H9 (cell line): ENCODE measurements at regions not wholly inside any gene's neighbourhood (a gene's known extent, or its start where the extent isn't known, plus 50 kb on each side); places are given as distances from the start of the nearest gene placed in this dataset.

Source experiments
- DNase-seq: peaks from one replicate; pipeline ENCODE4 v3.0.0-alpha.2; 2017
- H2AFZ ChIP-seq: one replicate; pipeline ENCODE4 v1.6.1; 2013; ENCODE audit warnings: mild to moderate bottlenecking, low read length, control low read depth, moderate library complexity
- H2AK5ac ChIP-seq: 2 replicates; pipeline ENCODE4 v1.6.1; 2013; ENCODE audit warnings: low read length, control low read depth, mixed read lengths; ENCODE audit not compliant: insufficient read length
- H2BK120ac ChIP-seq: one replicate; pipeline ENCODE4 v1.6.1; 2013; ENCODE audit warnings: low read depth, mild to moderate bottlenecking, low read length, control low read depth, inconsistent platforms; ENCODE audit not compliant: poor library complexity, severe bottlenecking
- H2BK12ac ChIP-seq: 2 replicates; pipeline ENCODE4 v1.6.1; 2013; ENCODE audit warnings: low read length, control low read depth, mixed read lengths, low read depth; ENCODE audit not compliant: insufficient read length
- H2BK15ac ChIP-seq: 2 replicates; pipeline ENCODE4 v1.6.1; 2013; ENCODE audit warnings: low read depth, low read length, control low read depth
- H2BK20ac ChIP-seq: one replicate; pipeline ENCODE4 v1.6.1; 2013; ENCODE audit warnings: low read depth, mild to moderate bottlenecking, low read length, control low read depth, inconsistent platforms; ENCODE audit not compliant: poor library complexity, severe bottlenecking
- H2BK5ac ChIP-seq: 2 replicates; pipeline ENCODE4 v1.6.1; 2013; ENCODE audit warnings: low read length, control low read depth, mixed read lengths; ENCODE audit not compliant: insufficient read length
- H3K14ac ChIP-seq: 2 replicates; pipeline ENCODE4 v1.6.1; 2013; ENCODE audit warnings: low read length, control low read depth; ENCODE audit not compliant: insufficient read depth
- H3K18ac ChIP-seq: 2 replicates; pipeline ENCODE4 v1.6.1; 2013; ENCODE audit warnings: low read depth, mild to moderate bottlenecking, mixed read lengths, low read length, control low read depth; ENCODE audit not compliant: insufficient read length
- H3K23ac ChIP-seq: 2 replicates; pipeline ENCODE4 v1.6.1; 2013; ENCODE audit warnings: low read length, control low read depth, mixed read lengths, low read depth; ENCODE audit not compliant: insufficient read length
- H3K23me2 ChIP-seq: 2 replicates; pipeline ENCODE4 v1.6.1; 2013; ENCODE audit warnings: low read depth, mild to moderate bottlenecking, mixed read lengths, low read length, control low read depth; ENCODE audit not compliant: insufficient read length, poor library complexity, severe bottlenecking
- H3K27ac ChIP-seq: 2 replicates; pipeline ENCODE4 v1.5.1; 2013; ENCODE audit warnings: low read length, control low read depth, mixed read lengths, low read depth; ENCODE audit not compliant: insufficient read length
- H3K27me3 ChIP-seq: 2 replicates; pipeline ENCODE4 v1.6.1; 2013; ENCODE audit warnings: low read length, control low read depth, inconsistent platforms; ENCODE audit not compliant: insufficient read depth
- H3K4ac ChIP-seq: 2 replicates; pipeline ENCODE4 v1.6.1; 2013; ENCODE audit warnings: low read depth, mild to moderate bottlenecking, control low read depth, inconsistent platforms, low read length, moderate library complexity
- H3K4me1 ChIP-seq: 2 replicates; pipeline ENCODE4 v1.6.1; 2013; ENCODE audit warnings: low read length, control low read depth, inconsistent platforms; ENCODE audit not compliant: insufficient read depth
- H3K4me2 ChIP-seq: 2 replicates; pipeline ENCODE4 v1.6.1; 2013; ENCODE audit warnings: low read length, control low read depth, mixed read lengths; ENCODE audit not compliant: insufficient read length, insufficient read depth
- H3K56ac ChIP-seq: 2 replicates; pipeline ENCODE4 v1.6.1; 2013; ENCODE audit warnings: low read depth, mild to moderate bottlenecking, mixed read lengths, low read length, control low read depth; ENCODE audit not compliant: insufficient read length
- H3K79me1 ChIP-seq: 2 replicates; pipeline ENCODE4 v1.6.1; 2013; ENCODE audit warnings: low read depth, mild to moderate bottlenecking, moderate library complexity, low read length, control low read depth, inconsistent platforms; ENCODE audit not compliant: insufficient read depth, poor library complexity, severe bottlenecking
- H3K79me2 ChIP-seq: 2 replicates; pipeline ENCODE4 v1.6.1; 2013; ENCODE audit warnings: low read length, control low read depth, inconsistent platforms; ENCODE audit not compliant: insufficient read depth
- H3K9ac ChIP-seq: 2 replicates; pipeline ENCODE4 v1.6.1; 2013; ENCODE audit warnings: low read length, control low read depth, mixed read lengths; ENCODE audit not compliant: insufficient read length; ENCODE audit errors: extremely low read depth
- H3K9me3 ChIP-seq: one replicate; pipeline ENCODE4 v1.6.1; 2013; ENCODE audit warnings: low read depth, low read length, inconsistent platforms; ENCODE audit not compliant: control insufficient read depth
- H3T11ph ChIP-seq: one replicate; pipeline ENCODE4 v1.6.1; 2013; ENCODE audit warnings: mild to moderate bottlenecking, low read length, control low read depth, inconsistent platforms
- H4K20me1 ChIP-seq: one replicate; pipeline ENCODE4 v1.6.1; 2013; ENCODE audit not compliant: control insufficient read depth, insufficient read length, insufficient read depth
- H4K5ac ChIP-seq: 2 replicates; pipeline ENCODE4 v1.6.1; 2013; ENCODE audit warnings: low read depth, mild to moderate bottlenecking, mixed read lengths, low read length, control low read depth; ENCODE audit not compliant: insufficient read length
- H4K8ac ChIP-seq: replicated peaks from 2 replicates; pipeline ENCODE4 v1.6.1; 2013; ENCODE audit warnings: low read length, control low read depth, mixed read lengths, low read depth; ENCODE audit not compliant: insufficient read length
- H4K91ac ChIP-seq: 2 replicates; pipeline ENCODE4 v1.6.1; 2013; ENCODE audit warnings: low read depth, mild to moderate bottlenecking, moderate library complexity, mixed read lengths, low read length, control low read depth; ENCODE audit not compliant: insufficient read length
- H3K27ac Mint-ChIP-seq, 3 experiments: 2 replicates in 2 of 3; 3 replicates in 1 of 3; pipeline ENCODE4 v1.8.0; 2020 to 2021; ENCODE audit warnings: mixed read lengths in 3 of 3, mild to moderate bottlenecking in 1 of 3, moderate library complexity in 1 of 3
- H3K27me3 Mint-ChIP-seq: 2 replicates; pipeline ENCODE4 v1.8.0; 2021; ENCODE audit warnings: low read depth, mild to moderate bottlenecking, moderate library complexity, mixed read lengths
- H3K36me3 Mint-ChIP-seq, 3 experiments: 2 replicates in 2 of 3; 3 replicates in 1 of 3; pipeline ENCODE4 v1.8.0; 2020 to 2021; ENCODE audit warnings: low read depth in 3 of 3, mixed read lengths in 3 of 3; ENCODE audit not compliant: insufficient read depth in 1 of 3
- H3K4me1 Mint-ChIP-seq, 2 experiments: 2 replicates each; pipeline ENCODE4 v1.8.0; 2020; ENCODE audit warnings: mixed read lengths in 2 of 2
- H3K4me3 Mint-ChIP-seq, 2 experiments: 2 replicates in 1 of 2; 3 replicates in 1 of 2; pipeline ENCODE4 v1.8.0; 2020 to 2021; ENCODE audit warnings: mild to moderate bottlenecking in 2 of 2, mixed read lengths in 2 of 2, moderate library complexity in 1 of 2
- H3K9me3 Mint-ChIP-seq, 2 experiments: 2 replicates in 1 of 2; 3 replicates in 1 of 2; pipeline ENCODE4 v1.8.0; 2020; ENCODE audit warnings: mild to moderate bottlenecking in 2 of 2, mixed read lengths in 2 of 2, moderate library complexity in 1 of 2
- CTCF ChIP-seq: fragments of 200-600 bp; sonication (generic); conservative IDR thresholded peaks from 3 replicates; pipeline ENCODE4 v1.8.0; 2021; ENCODE audit warnings: antibody characterized with exemption, mild to moderate bottlenecking
- WGBS: extraction: QIAGEN DNeasy Blood & Tissue Kit; methylation state at CpG from one replicate; pipeline ENCODE4 v1.1.7; 2013; ENCODE audit warnings: missing lambda C conversion rate, low lambda C conversion rate, mixed read lengths; ENCODE audit not compliant: insufficient read length; ENCODE audit errors: extremely low coverage; 5-methylcytosine and 5-hydroxymethylcytosine counted together

DNA sequence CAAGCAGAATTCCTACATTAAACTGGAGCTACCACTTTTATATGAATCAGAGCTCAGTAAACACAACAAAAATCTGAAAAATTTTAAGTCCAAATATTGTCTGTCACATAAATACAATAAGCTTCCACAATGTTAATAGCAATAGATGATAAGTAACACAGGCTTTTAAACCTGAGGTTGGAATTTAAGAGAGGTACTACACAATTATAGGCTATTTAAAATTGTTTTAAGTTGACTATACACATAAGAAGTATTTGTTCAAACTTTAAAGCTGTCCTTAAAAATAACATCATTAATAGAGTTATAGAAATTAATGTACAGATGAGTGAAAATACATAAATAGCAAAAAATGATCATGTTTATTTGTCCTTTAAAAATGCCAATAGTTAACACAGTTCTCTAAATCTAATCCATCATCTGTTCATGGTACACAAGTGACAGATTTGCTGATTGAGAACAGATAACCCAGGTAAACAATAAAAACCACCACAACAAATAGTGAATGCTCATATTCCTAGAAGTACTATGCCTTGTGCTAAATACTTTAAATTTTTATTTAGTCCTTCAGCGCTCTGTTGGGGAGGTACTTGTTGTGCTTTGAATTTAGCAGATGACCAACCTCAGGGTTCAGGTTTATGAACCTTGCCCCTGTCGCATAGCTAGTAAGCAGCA, 382.3 kb upstream of the ID4 start:
- Histone ChIP-seq H2BK12ac (no peak overlapping the region), H3K56ac (no peak overlapping the region), H3T11ph (no peak overlapping the region), H3K79me2 (no peaks in the 10 kb centered on the region), H3K4me2 (no peak overlapping the region), H4K5ac (no peak overlapping the region), H2BK20ac (no peak overlapping the region), H3K18ac (no peak overlapping the region), H3K23ac (no peak overlapping the region), H2BK5ac (no peak overlapping the region), H4K20me1 (no peaks in the 10 kb centered on the region), H3K14ac (no peak overlapping the region), H4K8ac (no peak overlapping the region), H2BK15ac (no peak overlapping the region), H3K79me1 (no peaks in the 10 kb centered on the region), H3K4me1 (no peaks in the 10 kb centered on the region), H2AFZ (no peak overlapping the region), H3K9ac (no peak overlapping the region), H3K27me3 (no peaks in the 10 kb centered on the region), H4K91ac (no peak overlapping the region), H3K4ac (no peak overlapping the region), H3K23me2 (no peaks in the 10 kb centered on the region), H3K27ac (no peak overlapping the region), H2AK5ac (no peak overlapping the region), H2BK120ac (no peak overlapping the region), H3K9me3 (no peaks in the 10 kb centered on the region)
- peaks cover 2 to 4% of the 10 kb centered on the region in 2 experiments; a peak in 2 of 4 replicates for H3K4me1 Mint-ChIP-seq
- no peaks in the 10 kb centered on the region for H3K36me3 Mint-ChIP-seq
- no peak overlapping the region for H3K27ac Mint-ChIP-seq
- no CpG with 5 or more reads among the region's 2 CpGs for WGBS
- no peak overlapping the region for H3K4me3 Mint-ChIP-seq
- H3K9me3 Mint-ChIP-seq: no peaks in the 10 kb centered on the region
- DNase-seq: no peak
- TF ChIP-seq CTCF: no peak
- no peaks in the 10 kb centered on the region for H3K27me3 Mint-ChIP-seq
